ENCODE measurements at regions not wholly inside any gene's neighbourhood (a gene's known extent, or its start where the extent isn't known, plus 50 kb on each side); places are given as distances from the start of the nearest gene placed in this dataset.

DNA sequence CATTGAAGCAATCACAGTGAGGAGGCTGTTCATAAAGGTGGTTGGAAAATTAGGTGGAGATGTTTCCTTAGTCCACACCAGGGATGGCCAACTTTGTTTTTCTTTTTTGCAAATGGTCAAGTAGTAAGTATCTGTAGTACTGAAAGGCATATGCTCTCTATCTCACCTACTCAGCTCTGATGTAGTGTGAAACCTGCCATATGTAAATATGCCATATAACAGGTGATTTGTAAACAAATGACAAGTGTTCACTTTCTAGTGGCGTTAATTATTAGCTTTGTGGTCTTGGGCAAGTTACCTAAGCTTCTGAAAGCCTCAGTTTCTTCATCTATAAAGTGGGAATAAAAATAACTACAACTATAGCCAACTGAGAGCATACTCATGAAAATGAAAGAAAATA lies 421.4 kb upstream of the LCORL start:
- dilution Hi-C loops (cut with MboI; ENCODE audit: extremely low pct_ligation_motif_present, low sequenced_read_pairs) = no loop called here
- ChIA-PET CTCF (no interaction called here), POLR2A (no interaction called here)
- intact Hi-C loops (cut with micrococcal nuclease) = no loop called here
- Histone ChIP-seq H3K9ac (replicated peaks; ENCODE audit: extremely low read depth, insufficient read depth, low read length) (no peak overlapping the region), H3K4me1 (ENCODE audit: control insufficient read depth, extremely low read depth, insufficient read depth, low read length) (no peaks in the 10 kb centered on the region), H3K4me2 (ENCODE audit: insufficient read depth, low read length) (no peak overlapping the region), H3K9me3 (replicated peaks; ENCODE audit: control insufficient read depth, insufficient read depth, low read length) (no peaks in the 10 kb centered on the region), H3K27me3 (ENCODE audit: control insufficient read depth in 2 of 2, insufficient read depth in 2 of 2, low read length in 2 of 2) (no peaks in the 10 kb centered on the region), H4K20me1 (replicated peaks; ENCODE audit: control insufficient read depth, extremely low read depth, insufficient read depth, low read length) (no peaks in the 10 kb centered on the region), H3K9me1 (replicated peaks; ENCODE audit: control insufficient read depth, extremely low read depth, insufficient read depth, low read length) (no peaks in the 10 kb centered on the region), H3K4me3 (replicated peaks in 1 of 3; ENCODE audit: insufficient read depth in 1 of 3, low read depth in 1 of 3, low read length in 3 of 3) (no peak overlapping the region), H3K36me3 (ENCODE audit: control insufficient read depth in 2 of 2, extremely low read depth in 1 of 2, insufficient read depth in 2 of 2, low read length in 2 of 2) (no peaks in the 10 kb centered on the region), H3K79me2 (ENCODE audit: control insufficient read depth, insufficient read depth, low read length) (no peaks in the 10 kb centered on the region), H2AFZ (ENCODE audit: low read depth, low read length) (no peak overlapping the region), H3K27ac (ENCODE audit: insufficient read depth, low read depth, low read length) (no peak overlapping the region)
- no peak for DNase-seq (ENCODE audit: low read depth, low spot score)
- no peak for FAIRE-seq
- TF ChIP-seq FOS (IDR thresholded peaks at IDR 0.05; ENCODE audit: borderline replicate concordance, insufficient read depth, low read length) (no peak), MYC (IDR thresholded peaks at IDR 0.05; ENCODE audit: low read depth, low read length) (no peak), EZH2 (IDR thresholded peaks at IDR 0.05; ENCODE audit: borderline replicate concordance, low read depth, low read length, severe bottlenecking) (no peak), JUN (IDR thresholded peaks at IDR 0.05; ENCODE audit: borderline replicate concordance, insufficient read depth, insufficient read length, low read depth) (no peak), POLR2A (IDR thresholded peaks at IDR 0.05; ENCODE audit: low read depth, low read length) (no peak), POLR2AphosphoS5 (IDR thresholded peaks at IDR 0.05; ENCODE audit: insufficient read depth, low read depth, low read length) (no peak), GATA2 (IDR thresholded peaks at IDR 0.05; ENCODE audit: insufficient read depth, insufficient read length, low read depth, low read length) (no peak)
- TF ChIP-seq, protein P1, sequence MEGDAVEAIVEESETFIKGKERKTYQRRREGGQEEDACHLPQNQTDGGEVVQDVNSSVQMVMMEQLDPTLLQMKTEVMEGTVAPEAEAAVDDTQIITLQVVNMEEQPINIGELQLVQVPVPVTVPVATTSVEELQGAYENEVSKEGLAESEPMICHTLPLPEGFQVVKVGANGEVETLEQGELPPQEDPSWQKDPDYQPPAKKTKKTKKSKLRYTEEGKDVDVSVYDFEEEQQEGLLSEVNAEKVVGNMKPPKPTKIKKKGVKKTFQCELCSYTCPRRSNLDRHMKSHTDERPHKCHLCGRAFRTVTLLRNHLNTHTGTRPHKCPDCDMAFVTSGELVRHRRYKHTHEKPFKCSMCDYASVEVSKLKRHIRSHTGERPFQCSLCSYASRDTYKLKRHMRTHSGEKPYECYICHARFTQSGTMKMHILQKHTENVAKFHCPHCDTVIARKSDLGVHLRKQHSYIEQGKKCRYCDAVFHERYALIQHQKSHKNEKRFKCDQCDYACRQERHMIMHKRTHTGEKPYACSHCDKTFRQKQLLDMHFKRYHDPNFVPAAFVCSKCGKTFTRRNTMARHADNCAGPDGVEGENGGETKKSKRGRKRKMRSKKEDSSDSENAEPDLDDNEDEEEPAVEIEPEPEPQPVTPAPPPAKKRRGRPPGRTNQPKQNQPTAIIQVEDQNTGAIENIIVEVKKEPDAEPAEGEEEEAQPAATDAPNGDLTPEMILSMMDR (IDR thresholded peaks at IDR 0.05; ENCODE audit: extremely low read depth in 1 of 2, insufficient read depth in 1 of 2, low read depth in 1 of 2, low read length in 2 of 2) = no peak
- TF ChIP-seq, protein P2, sequence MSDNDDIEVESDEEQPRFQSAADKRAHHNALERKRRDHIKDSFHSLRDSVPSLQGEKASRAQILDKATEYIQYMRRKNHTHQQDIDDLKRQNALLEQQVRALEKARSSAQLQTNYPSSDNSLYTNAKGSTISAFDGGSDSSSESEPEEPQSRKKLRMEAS (IDR thresholded peaks at IDR 0.05; ENCODE audit: insufficient read depth, insufficient read length) = no peak
- BruUV-seq (replicated peaks) = no TSS peak

All from endothelial cell of umbilical vein (primary cell).